ENCODE measurements at regions not wholly inside any gene's neighbourhood (a gene's known extent, or its start where the extent isn't known, plus 50 kb on each side); places are given as distances from the start of the nearest gene placed in this dataset.

DNA sequence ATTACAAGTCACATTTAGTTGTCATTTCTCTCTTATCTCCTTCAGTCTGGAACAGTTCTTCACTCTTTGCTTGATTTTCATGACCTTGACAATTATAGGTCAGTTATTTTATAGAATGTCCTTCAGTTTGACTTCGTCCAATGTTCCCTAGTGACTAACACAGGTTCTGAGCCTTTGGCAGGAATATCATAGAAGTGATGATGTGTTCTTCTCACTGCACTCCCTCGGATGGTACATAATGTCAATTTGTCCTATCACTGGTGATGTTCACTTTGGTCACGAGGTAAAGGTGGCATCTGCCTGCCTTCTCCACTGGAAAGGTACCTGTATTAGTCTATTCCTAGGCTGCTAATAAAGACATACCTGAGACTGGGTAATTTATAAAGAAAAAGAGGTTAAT is 126.0 kb upstream of the PTPN3 start:
- TF ChIP-seq CREB1 (IDR thresholded peaks at IDR 0.05; ENCODE audit: low read depth), result no peak
- TF ChIP-seq CEBPB (IDR thresholded peaks at IDR 0.05), result no peak
- no peak for TF ChIP-seq REST (IDR thresholded peaks at IDR 0.05; ENCODE audit: low read depth)
- no peak for TF ChIP-seq ZBTB7A (IDR thresholded peaks at IDR 0.05; ENCODE audit: low read depth)
- TF ChIP-seq TAF1 (IDR thresholded peaks at IDR 0.05; ENCODE audit: low read depth), result no peak
- TF ChIP-seq TEAD4 (IDR thresholded peaks at IDR 0.05), result no peak
- TF ChIP-seq EGR1 (IDR thresholded peaks at IDR 0.05), result no peak
- TF ChIP-seq YY1 (IDR thresholded peaks at IDR 0.05; ENCODE audit: low read depth), result no peak
- no peak for TF ChIP-seq TCF12 (IDR thresholded peaks at IDR 0.05; ENCODE audit: low read depth)
- TF ChIP-seq FOXM1 (IDR thresholded peaks at IDR 0.05; ENCODE audit: borderline replicate concordance, low read depth), result no peak
- TF ChIP-seq RAD21 (IDR thresholded peaks at IDR 0.05; ENCODE audit: low read depth), result no peak
- TF ChIP-seq USF1 (IDR thresholded peaks at IDR 0.05), result no peak
- no peak for TF ChIP-seq EP300 (IDR thresholded peaks at IDR 0.05; ENCODE audit: borderline replicate concordance)
- TF ChIP-seq, protein P1, sequence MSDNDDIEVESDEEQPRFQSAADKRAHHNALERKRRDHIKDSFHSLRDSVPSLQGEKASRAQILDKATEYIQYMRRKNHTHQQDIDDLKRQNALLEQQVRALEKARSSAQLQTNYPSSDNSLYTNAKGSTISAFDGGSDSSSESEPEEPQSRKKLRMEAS (IDR thresholded peaks at IDR 0.05), result no peak
- TF ChIP-seq NFIC (IDR thresholded peaks at IDR 0.05), result no peak

DNA sequence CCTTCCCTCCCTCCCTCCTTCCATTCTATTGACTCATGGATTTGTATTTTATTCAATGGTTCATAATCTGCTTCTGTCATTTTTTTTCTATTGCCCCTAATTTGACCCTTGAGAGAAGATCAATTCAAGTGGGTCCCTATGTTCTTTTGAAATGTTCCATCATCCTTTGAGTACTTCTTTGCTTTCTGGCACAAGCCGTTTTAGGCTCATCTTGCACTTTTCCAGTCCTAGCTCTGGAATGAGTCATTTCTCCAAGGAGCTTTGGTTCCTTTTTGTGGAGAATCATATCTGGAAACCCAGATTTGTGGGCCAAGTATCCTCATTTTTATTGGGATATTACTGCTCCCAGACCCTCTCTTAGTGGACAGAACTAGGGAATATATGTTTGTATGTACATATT is 126.8 kb upstream of the PTPN3 start:
- TF ChIP-seq ZBTB7A (IDR thresholded peaks at IDR 0.05; ENCODE audit: low read depth) (no peak), CEBPB (IDR thresholded peaks at IDR 0.05) (no peak)

DNA sequence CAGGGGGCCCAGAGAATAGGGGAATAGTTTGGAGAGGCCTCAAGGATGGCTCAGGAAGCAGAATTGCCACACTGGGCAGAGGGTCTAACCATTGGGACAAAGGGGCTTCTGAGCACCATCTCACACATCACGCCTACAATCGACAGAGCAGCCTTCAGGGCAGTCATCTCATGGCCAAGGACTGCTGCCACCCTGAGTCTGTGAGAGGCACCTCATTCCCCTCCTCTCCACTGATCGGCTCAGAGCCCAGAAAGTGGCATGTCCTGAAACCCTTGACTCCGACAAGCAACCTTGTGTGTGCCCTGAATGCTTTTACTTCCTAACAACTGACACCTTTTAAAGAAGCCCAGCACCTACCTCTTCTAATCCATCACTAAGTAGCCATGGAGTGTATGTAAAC is 128.9 kb upstream of the PTPN3 start:
- TF ChIP-seq USF1 (IDR thresholded peaks at IDR 0.05) (no peak), FOXM1 (IDR thresholded peaks at IDR 0.05; ENCODE audit: borderline replicate concordance, low read depth) (no peak), TAF1 (IDR thresholded peaks at IDR 0.05; ENCODE audit: low read depth) (no peak), TCF12 (IDR thresholded peaks at IDR 0.05; ENCODE audit: low read depth) (no peak), REST (IDR thresholded peaks at IDR 0.05; ENCODE audit: low read depth) (no peak), RAD21 (IDR thresholded peaks at IDR 0.05; ENCODE audit: low read depth) (no peak), EP300 (IDR thresholded peaks at IDR 0.05; ENCODE audit: borderline replicate concordance) (no peak), CEBPB (IDR thresholded peaks at IDR 0.05) (no peak), TEAD4 (IDR thresholded peaks at IDR 0.05) (no peak), CREB1 (IDR thresholded peaks at IDR 0.05; ENCODE audit: low read depth) (no peak), ZBTB7A (IDR thresholded peaks at IDR 0.05; ENCODE audit: low read depth) (no peak), EGR1 (IDR thresholded peaks at IDR 0.05) (no peak), NFIC (IDR thresholded peaks at IDR 0.05) (no peak), YY1 (IDR thresholded peaks at IDR 0.05; ENCODE audit: low read depth) (no peak)
- TF ChIP-seq, protein P1 (IDR thresholded peaks at IDR 0.05), result no peak

DNA sequence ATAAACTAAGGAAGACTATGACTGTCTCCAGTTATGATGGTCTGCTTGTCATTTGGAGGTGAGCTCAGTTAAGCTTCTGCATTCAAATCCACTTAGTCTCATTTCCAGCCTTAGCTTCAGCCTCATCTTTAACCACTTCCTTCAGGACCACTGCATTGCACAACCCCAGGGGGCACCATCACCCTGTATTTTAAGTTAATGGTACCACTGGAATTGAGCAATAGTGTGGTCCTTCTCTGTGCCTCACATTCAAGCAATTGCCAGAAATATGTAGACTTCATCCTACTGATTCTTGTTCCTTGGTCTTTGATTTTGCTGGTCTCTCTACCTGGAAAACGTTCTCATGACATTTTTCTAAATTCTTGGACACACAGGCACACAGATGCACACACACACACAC is 131.5 kb upstream of the PTPN3 start:
- TF ChIP-seq CREB1 (IDR thresholded peaks at IDR 0.05; ENCODE audit: low read depth) (no peak), TCF12 (IDR thresholded peaks at IDR 0.05; ENCODE audit: low read depth) (no peak), TEAD4 (IDR thresholded peaks at IDR 0.05) (no peak), NFIC (IDR thresholded peaks at IDR 0.05) (no peak), YY1 (IDR thresholded peaks at IDR 0.05; ENCODE audit: low read depth) (no peak), CEBPB (IDR thresholded peaks at IDR 0.05) (no peak), USF1 (IDR thresholded peaks at IDR 0.05) (no peak), EP300 (IDR thresholded peaks at IDR 0.05; ENCODE audit: borderline replicate concordance) (no peak), REST (IDR thresholded peaks at IDR 0.05; ENCODE audit: low read depth) (no peak), ZBTB7A (IDR thresholded peaks at IDR 0.05; ENCODE audit: low read depth) (no peak), FOXM1 (IDR thresholded peaks at IDR 0.05; ENCODE audit: borderline replicate concordance, low read depth) (no peak), RAD21 (IDR thresholded peaks at IDR 0.05; ENCODE audit: low read depth) (no peak), EGR1 (IDR thresholded peaks at IDR 0.05) (no peak)
- TF ChIP-seq, protein P1 (IDR thresholded peaks at IDR 0.05), result no peak
